HG03565 (cell line): ENCODE measurements at regions not wholly inside any gene's neighbourhood (a gene's known extent, or its start where the extent isn't known, plus 50 kb on each side); places are given as distances from the start of the nearest gene placed in this dataset.

Experiments used
- ATAC-seq: cut with Tn5 transposase; IDR thresholded peaks from one replicate; pipeline ENCODE4 v1.9.1; 2021; ENCODE audit warnings: mild to moderate bottlenecking, moderate library complexity; ENCODE audit not compliant: unreplicated experiment

DNA sequence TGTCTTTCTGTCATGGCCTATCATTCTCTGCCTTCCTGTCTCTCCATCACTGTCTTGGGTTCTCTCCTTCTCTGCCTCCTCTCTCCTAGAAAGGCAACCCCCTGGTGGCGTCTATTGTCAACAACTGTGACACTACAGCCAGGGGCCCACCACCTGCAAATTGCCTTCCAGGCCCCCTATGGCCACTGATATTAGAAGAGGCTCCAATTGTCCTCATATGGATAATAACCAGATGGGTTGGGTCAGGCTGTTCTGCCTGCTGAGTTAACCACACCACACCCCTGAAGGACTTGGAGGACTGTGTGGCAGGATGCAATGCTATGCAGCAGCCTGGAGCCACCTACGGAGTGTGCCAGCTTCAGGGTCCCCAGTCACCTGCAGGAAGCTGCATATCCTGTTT lies 665.0 kb downstream of the NTRK3 start:
- no peak for ATAC-seq

DNA sequence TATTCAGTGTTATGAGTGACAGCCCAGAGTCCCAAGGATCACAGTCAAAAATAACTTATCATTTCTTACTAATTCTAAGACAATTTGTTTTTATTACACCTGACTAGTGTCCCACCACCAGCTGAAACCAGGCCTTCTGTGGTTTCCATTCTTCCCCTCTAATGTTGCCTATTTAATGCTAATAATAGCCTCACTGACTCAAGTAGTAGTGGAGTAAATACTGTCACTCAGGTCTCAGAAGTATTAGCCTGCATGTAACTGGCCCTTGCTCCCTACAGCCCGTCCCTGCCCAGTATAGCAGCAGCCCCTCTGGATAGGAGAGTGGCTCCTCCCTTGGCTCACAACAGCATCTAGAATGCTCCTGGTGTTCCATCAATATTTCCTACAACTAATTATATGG lies 665.5 kb downstream of the NTRK3 start:
- no peak for ATAC-seq

GRCh38 chr15:87589134-87589533 lies 667.4 kb downstream of the NTRK3 start:
- ATAC-seq: no peak

GRCh38 chr15:87582169-87582568 lies 674.4 kb downstream of the NTRK3 start:
- ATAC-seq: no peak

DNA sequence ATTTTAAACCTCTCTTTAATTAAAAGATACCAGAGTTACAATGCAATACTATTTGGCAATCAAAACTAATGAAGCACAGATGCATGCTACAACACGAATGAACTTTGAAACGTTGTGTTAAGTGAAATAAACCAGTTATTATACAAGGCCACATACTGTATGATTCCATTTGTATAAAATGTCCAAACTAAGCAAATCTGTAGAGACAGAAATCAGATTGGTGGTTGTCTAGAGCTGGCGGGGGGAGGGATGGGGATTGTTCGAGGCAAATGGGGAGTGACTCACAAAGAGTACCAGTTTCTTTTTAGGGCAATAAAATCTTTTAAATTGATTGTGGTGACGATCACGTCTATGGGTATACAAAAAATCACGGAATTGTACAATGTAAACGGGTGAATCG lies 677.0 kb downstream of the NTRK3 start:
- ATAC-seq: no peak

GRCh38 chr15:87578776-87579175 lies 677.8 kb downstream of the NTRK3 start:
- ATAC-seq: no peak

GRCh38 chr15:87577336-87577735 lies 679.2 kb downstream of the NTRK3 start:
- ATAC-seq: no peak

DNA sequence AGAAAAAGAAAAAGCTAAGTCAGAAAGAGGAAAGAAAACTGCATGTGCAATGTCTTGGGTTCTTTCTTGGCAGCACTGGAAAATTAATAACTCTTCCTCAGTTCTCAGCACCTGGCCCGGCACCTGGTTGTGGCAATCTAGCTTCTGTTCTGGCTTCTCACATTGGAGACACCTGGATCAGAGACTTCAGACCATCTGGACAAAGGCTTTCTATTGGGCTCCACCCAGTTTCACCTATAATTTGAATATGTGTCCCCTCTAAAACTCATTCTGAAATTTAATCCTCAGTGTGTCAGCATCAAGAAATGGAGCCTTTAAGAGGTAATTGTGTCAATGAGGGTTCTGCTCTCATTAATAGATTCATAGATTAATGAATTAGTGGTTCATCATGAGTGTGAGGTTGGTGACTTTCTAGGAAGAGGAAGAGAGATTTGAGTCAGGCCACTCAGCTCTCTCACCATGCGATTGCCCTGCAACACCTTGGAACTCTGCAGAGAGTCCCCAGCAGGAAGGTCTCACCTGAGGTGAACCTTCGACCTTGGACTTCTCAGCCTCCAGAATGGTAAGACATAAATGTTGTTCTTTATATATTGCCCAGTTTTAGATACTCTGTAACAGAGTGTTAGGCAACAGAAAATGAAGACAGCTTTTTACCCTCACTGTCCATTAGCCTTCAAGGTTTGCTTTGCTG lies 679.9 kb downstream of the NTRK3 start:
- no peak for ATAC-seq

- ATAC-seq: no peak
Measured at GRCh38 chr15:87575896-87576473, 680.6 kb downstream of the NTRK3 start.

- no peak for ATAC-seq
Measured at GRCh38 chr15:87573534-87573933, 683.0 kb downstream of the NTRK3 start.

DNA sequence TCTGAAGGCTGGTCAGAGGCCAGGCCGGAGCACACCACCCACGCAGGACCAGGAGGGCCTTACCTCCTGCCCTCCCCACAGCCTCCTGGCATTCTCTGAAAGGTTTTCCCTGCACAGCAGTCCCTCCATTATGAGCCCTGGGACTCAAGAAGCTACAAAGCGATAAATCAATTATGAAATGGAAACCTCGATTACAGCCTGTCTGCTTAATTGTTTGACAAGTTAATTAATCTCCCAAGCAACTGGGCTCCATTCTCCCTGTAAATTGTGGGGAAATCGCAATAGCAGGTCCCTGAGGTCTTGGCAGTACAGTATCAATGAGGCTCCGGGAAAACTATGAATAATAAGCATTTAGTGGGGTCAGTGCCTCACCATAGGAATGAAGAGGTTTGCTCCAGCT lies 683.5 kb downstream of the NTRK3 start:
- no peak for ATAC-seq

DNA sequence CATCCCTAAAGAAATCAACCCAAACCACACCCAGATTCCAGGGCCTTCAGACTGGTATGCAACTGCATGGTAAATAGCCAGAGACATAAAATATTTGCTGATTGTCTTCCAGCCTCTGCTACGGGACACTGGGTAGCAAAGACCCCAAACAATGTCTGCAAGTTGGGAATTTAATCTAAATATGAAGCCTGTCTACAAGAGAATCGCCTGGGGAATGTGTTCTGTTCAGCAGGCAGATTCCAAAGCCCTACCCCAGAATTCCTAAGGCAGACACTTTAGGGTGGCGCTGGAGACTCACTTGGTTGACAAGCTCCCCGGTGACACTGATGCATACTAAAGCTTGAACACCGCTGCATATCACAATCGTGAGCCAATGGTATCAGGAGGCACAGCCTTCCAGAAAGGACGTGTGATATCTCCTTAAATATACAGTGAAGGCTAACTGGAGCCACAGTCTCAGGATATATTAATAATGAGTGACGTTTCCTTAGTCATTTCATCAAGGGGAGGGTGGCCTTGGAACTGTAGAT lies 684.1 kb downstream of the NTRK3 start:
- no peak for ATAC-seq

GRCh38 chr15:87570206-87570605 lies 686.3 kb downstream of the NTRK3 start:
- no peak for ATAC-seq

- no peak for ATAC-seq
Measured at GRCh38 chr15:87569581-87569980, 687.0 kb downstream of the NTRK3 start.

DNA sequence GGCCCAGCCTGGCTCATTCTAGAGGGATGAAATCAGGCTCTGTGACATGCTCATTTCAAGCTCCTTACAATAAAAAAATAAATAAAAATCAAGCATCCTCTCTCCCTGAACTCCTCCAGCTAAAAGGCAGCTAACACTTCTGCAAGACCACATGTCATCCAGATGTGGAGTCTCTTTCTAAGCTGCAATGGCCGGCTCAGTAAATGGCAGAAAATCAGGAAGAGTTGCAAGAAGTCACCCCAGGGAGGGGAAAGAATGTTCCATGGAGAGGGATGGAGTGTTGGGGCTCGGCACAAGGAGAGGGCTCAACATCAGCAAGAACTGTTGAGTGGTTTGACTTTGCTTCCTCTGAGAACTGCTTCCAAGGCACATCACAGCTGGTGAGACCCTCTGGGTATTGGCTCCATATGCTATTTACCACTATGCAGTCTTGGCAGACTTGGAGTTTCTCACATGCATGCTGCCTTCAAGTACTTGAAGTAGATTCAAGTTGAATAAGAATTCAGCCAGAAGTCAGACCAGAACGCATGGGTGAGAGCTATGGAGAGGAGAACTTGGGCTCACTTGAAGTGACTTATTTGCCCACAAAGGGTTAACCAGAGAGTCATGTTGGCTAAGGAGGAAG lies 689.0 kb downstream of the NTRK3 start:
- no peak for ATAC-seq

- ATAC-seq: no peak
Measured at GRCh38 chr15:87566236-87566635, 690.3 kb downstream of the NTRK3 start.

DNA sequence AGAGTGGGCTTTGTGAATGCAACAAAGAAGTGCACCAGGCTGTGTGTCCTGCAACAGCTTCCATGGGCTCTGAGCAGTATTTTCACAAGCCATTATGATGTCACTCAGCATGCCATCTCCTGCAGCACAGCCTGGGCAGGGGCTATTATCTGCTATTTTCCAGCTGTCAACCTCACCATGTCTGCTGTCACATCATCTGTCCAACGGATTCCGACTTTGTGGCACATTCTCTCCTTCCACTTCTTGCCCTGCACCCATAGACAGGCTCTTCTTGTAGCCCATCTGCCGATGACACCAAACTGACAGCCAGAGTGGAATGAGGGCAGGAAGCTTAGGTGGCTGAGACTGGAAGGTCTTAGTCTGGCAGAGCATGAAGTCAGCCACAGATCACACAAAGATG lies 691.9 kb downstream of the NTRK3 start:
- no peak for ATAC-seq

- no peak for ATAC-seq
Measured at GRCh38 chr15:87563869-87564268, 692.7 kb downstream of the NTRK3 start.

- ATAC-seq: no peak
Measured at GRCh38 chr15:87562203-87562602, 694.3 kb downstream of the NTRK3 start.

GRCh38 chr15:87561641-87562040 lies 694.9 kb downstream of the NTRK3 start:
- ATAC-seq: no peak

GRCh38 chr15:87557881-87558280 lies 698.7 kb downstream of the NTRK3 start:
- ATAC-seq: no peak

DNA sequence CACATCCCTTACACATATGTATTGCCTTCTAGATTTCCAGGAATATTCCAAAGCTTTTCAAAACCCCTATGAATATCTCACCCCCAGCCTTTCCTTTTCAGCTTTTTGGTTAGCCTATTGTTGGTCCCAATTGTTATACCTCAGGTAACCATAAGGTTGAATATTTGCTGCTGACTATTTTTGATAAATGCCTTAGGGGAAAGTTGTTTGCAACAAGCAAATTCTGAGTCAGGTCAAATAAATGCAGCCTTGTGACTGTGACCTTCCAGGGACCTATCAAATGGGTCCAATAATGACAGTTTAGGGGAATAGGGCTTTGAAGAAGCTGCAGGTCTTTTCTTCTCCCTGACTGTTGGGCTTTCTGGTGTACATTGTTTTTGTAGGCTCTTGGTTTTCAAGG lies 699.7 kb downstream of the NTRK3 start:
- ATAC-seq: no peak
